Keratinocyte (primary cell): ENCODE measurements at regions not wholly inside any gene's neighbourhood (a gene's known extent, or its start where the extent isn't known, plus 50 kb on each side); places are given as distances from the start of the nearest gene placed in this dataset.

Experiments
- DNase-seq: peaks from one replicate; pipeline ENCODE4 v3.0.0-alpha.2; 2011; ENCODE audit warnings: low read depth, missing footprints, low spot score
- FAIRE-seq: peaks from 2 replicates; lab custom pipeline; 2011; peaks lifted over from hg19 to GRCh38; lab: Jason Lieb, UNC
- H2AFZ ChIP-seq: 2 replicates; pipeline ENCODE4 v1.6.0; 2012; ENCODE audit warnings: low read length, control low read depth, inconsistent platforms; ENCODE audit not compliant: control insufficient read depth
- H3K27ac ChIP-seq: 2 replicates; pipeline ENCODE4 v1.5.1; 2011; ENCODE audit warnings: low read length; ENCODE audit not compliant: control insufficient read depth, insufficient read depth
- H3K27me3 ChIP-seq: 3 replicates; pipeline ENCODE4 v1.6.0; 2011; ENCODE audit warnings: low read length; ENCODE audit not compliant: control insufficient read depth, insufficient read depth; ENCODE audit errors: extremely low read depth
- H3K36me3 ChIP-seq, 2 experiments: 2 replicates in 1 of 2; 3 replicates in 1 of 2; pipeline ENCODE4 v1.5.1; 2011; ENCODE audit warnings: low read length in 2 of 2, mild to moderate bottlenecking in 1 of 2; ENCODE audit not compliant: control insufficient read depth in 2 of 2, insufficient read depth in 2 of 2; ENCODE audit errors: extremely low read depth in 1 of 2
- H3K4me1 ChIP-seq: 3 replicates; pipeline ENCODE4 v1.5.1; 2011; ENCODE audit warnings: low read length; ENCODE audit not compliant: control insufficient read depth, insufficient read depth; ENCODE audit errors: extremely low read depth
- H3K4me2 ChIP-seq: 3 replicates; pipeline ENCODE4 v1.6.0; 2011; ENCODE audit warnings: low read depth, low read length; ENCODE audit not compliant: control insufficient read depth, insufficient read depth; ENCODE audit errors: extremely low read depth
- H3K4me3 ChIP-seq, 3 experiments: fragments of 200-600 bp in 1 of 3; sonication (generic) in 1 of 3; 2 replicates in 2 of 3; 3 replicates in 1 of 3; pipeline ENCODE4 v1.5.1; 2011 to 2016; ENCODE audit warnings: low read length in 3 of 3, mild to moderate bottlenecking in 3 of 3, control low read depth in 2 of 3, inconsistent platforms in 1 of 3, low read depth in 1 of 3, mixed read lengths in 1 of 3, mixed run types in 1 of 3, moderate library complexity in 1 of 3; ENCODE audit not compliant: control insufficient read depth in 2 of 3, insufficient read depth in 2 of 3; ENCODE audit errors: extremely low read depth in 1 of 3
- H3K79me2 ChIP-seq: 2 replicates; pipeline ENCODE4 v1.6.0; 2012; ENCODE audit warnings: low read length; ENCODE audit not compliant: control insufficient read depth, insufficient read depth
- H3K9ac ChIP-seq: 3 replicates; pipeline ENCODE4 v1.6.0; 2011; ENCODE audit warnings: low read length; ENCODE audit not compliant: control insufficient read depth, insufficient read depth; ENCODE audit errors: extremely low read depth
- H3K9me1 ChIP-seq: 3 replicates; pipeline ENCODE4 v1.6.0; 2011; ENCODE audit warnings: low read length; ENCODE audit not compliant: control insufficient read depth, insufficient read depth; ENCODE audit errors: extremely low read depth
- H3K9me3 ChIP-seq: 2 replicates; pipeline ENCODE4 v1.5.1; 2012; ENCODE audit warnings: low read depth, low read length; ENCODE audit not compliant: control insufficient read depth
- H4K20me1 ChIP-seq: 3 replicates; pipeline ENCODE4 v1.6.0; 2011; ENCODE audit warnings: low read length; ENCODE audit not compliant: control insufficient read depth, insufficient read depth; ENCODE audit errors: extremely low read depth
- EZH2 ChIP-seq: IDR thresholded peaks from one replicate; pipeline ENCODE4 v1.6.1; 2012; ENCODE audit warnings: inconsistent platforms, mild to moderate bottlenecking, low read length, moderate library complexity
- dilution Hi-C: fragments of 300-500 bp; cut with MboI; formaldehyde crosslinking; loops from one replicate; pipeline ENCODE4 v1.7.0; 2020; ENCODE audit warnings: low sequenced_read_pairs; ENCODE audit not compliant: extremely low pct_ligation_motif_present
- TF ChIP-seq, protein P1 (sequence below), 3 experiments: IDR thresholded peaks in 1 of 3; conservative IDR thresholded peaks in 1 of 3; optimal IDR thresholded peaks in 1 of 3; 2 replicates in 2 of 3; 3 replicates in 1 of 3; pipeline versions ENCODE3 to v1.5.1; 2011; ENCODE audit warnings: low read length in 3 of 3, mild to moderate bottlenecking in 3 of 3, moderate library complexity in 2 of 3, control low read depth in 1 of 3, inconsistent platforms in 1 of 3; ENCODE audit not compliant: insufficient read depth in 2 of 3; ENCODE audit errors: extremely low read depth in 1 of 3

DNA sequence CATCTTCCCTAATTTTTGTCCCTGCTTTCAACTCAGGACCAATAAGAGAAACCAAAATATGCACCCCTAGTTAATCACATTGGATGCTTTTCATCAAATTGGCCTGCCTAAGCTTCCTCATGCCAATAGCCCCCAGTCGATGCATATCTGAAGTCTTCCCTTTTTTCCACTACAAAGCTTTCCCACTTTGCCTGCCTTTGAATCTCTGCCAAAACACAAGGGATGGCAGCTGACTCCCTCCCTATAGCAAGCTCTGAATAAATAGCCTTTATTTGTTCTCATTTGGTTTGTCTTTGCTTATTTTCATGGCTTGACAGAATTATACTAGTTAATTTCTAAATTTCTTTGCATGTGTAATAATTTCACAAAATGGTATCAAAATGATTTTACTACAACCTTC, 621.2 kb downstream of the MBD2 start:
- Histone ChIP-seq H3K36me3 (no peaks in the 10 kb centered on the region), H4K20me1 (no peaks in the 10 kb centered on the region), H3K4me1 (no peaks in the 10 kb centered on the region), H3K4me3 (no peak overlapping the region), H2AFZ (no peak overlapping the region), H3K9me1 (no peaks in the 10 kb centered on the region), H3K27me3 (no peaks in the 10 kb centered on the region), H3K4me2 (no peak overlapping the region), H3K27ac (no peak overlapping the region), H3K79me2 (no peaks in the 10 kb centered on the region), H3K9ac (no peak overlapping the region), H3K9me3 (no peaks in the 10 kb centered on the region)
- dilution Hi-C loops = no loop called here
- TF ChIP-seq, protein P1, sequence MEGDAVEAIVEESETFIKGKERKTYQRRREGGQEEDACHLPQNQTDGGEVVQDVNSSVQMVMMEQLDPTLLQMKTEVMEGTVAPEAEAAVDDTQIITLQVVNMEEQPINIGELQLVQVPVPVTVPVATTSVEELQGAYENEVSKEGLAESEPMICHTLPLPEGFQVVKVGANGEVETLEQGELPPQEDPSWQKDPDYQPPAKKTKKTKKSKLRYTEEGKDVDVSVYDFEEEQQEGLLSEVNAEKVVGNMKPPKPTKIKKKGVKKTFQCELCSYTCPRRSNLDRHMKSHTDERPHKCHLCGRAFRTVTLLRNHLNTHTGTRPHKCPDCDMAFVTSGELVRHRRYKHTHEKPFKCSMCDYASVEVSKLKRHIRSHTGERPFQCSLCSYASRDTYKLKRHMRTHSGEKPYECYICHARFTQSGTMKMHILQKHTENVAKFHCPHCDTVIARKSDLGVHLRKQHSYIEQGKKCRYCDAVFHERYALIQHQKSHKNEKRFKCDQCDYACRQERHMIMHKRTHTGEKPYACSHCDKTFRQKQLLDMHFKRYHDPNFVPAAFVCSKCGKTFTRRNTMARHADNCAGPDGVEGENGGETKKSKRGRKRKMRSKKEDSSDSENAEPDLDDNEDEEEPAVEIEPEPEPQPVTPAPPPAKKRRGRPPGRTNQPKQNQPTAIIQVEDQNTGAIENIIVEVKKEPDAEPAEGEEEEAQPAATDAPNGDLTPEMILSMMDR (optimal IDR thresholded peaks at IDR 0.05 in 1 of 3, IDR thresholded peaks at IDR 0.05 in 1 of 3, conservative IDR thresholded peaks at IDR 0.05 in 1 of 3; ENCODE audit: extremely low read depth in 1 of 3, insufficient read depth in 2 of 3, low read length in 3 of 3) = no peak
- TF ChIP-seq EZH2 = no peak
- FAIRE-seq = no peak
- no peak for DNase-seq

DNA sequence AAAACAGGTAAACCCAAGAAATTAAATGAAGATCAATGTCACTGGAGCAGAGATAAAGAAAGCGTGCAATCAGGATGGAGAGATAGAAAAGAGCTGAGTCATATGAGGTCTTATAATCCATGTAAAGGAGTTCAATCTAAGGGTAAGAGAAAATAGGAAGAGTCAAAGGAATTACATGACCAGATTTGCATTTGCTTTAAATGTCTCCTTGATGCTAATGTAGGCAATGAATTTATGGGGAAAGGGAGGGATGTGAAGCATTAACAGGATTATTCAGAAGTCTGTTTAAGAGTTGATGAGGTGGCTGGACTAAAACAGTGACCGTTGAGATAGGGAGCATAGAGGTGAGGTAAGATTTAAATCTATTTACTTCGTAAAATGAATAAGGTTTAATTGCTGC, 623.1 kb downstream of the MBD2 start:
- no peak for TF ChIP-seq EZH2
- TF ChIP-seq, protein P1 (optimal IDR thresholded peaks at IDR 0.05 in 1 of 3, IDR thresholded peaks at IDR 0.05 in 1 of 3, conservative IDR thresholded peaks at IDR 0.05 in 1 of 3; ENCODE audit: extremely low read depth in 1 of 3, insufficient read depth in 2 of 3, low read length in 3 of 3) = no peak
- no peak for FAIRE-seq
- no peak overlapping the region for H3K4me2 ChIP-seq
- no peaks in the 10 kb centered on the region for H3K4me1 ChIP-seq
- no peaks in the 10 kb centered on the region for H3K9me1 ChIP-seq
- H3K9me3 ChIP-seq = no peaks in the 10 kb centered on the region
- H2AFZ ChIP-seq = no peak overlapping the region
- no peaks in the 10 kb centered on the region for H3K36me3 ChIP-seq
- no peaks in the 10 kb centered on the region for H3K27me3 ChIP-seq
- dilution Hi-C loops = no loop called here
- H3K9ac ChIP-seq = no peak overlapping the region
- no peaks in the 10 kb centered on the region for H4K20me1 ChIP-seq
- no peaks in the 10 kb centered on the region for H3K79me2 ChIP-seq
- DNase-seq = no peak
- no peak overlapping the region for H3K4me3 ChIP-seq
- H3K27ac ChIP-seq = no peak overlapping the region
